ENCODE measurements at regions not wholly inside any gene's neighbourhood (a gene's known extent, or its start where the extent isn't known, plus 50 kb on each side); places are given as distances from the start of the nearest gene placed in this dataset.

GRCh38 chr1:177448652-177449357 lies 278.0 kb downstream of the BRINP2 start:
- Histone ChIP-seq H4K20me1 (ENCODE audit: insufficient read depth) (no peaks in the 10 kb centered on the region), H3K4me2 (ENCODE audit: low read length) (no peak overlapping the region), H3K36me3 (ENCODE audit: insufficient read depth, low read length) (no peaks in the 10 kb centered on the region), H3K27ac (ENCODE audit: low read length) (no peak overlapping the region), H3K79me2 (replicated peaks; ENCODE audit: insufficient read depth, low read length) (no peaks in the 10 kb centered on the region), H3K4me3 (ENCODE audit: low read length) (no peak overlapping the region), H3K9me3 (ENCODE audit: low read length) (no peaks in the 10 kb centered on the region), H3F3A (ENCODE audit: insufficient read depth, low read length, poor library complexity, severe bottlenecking) (no peaks in the 10 kb centered on the region), H3K9me2 (ENCODE audit: insufficient read depth, low read length) (no peaks in the 10 kb centered on the region), H3K9ac (ENCODE audit: low read length) (no peak overlapping the region), H2AFZ (ENCODE audit: low read depth, low read length) (no peak overlapping the region), H3K27me3 (ENCODE audit: insufficient read depth, low read depth, low read length) (no peaks in the 10 kb centered on the region)
- TF ChIP-seq SMC3 (conservative IDR thresholded peaks at IDR 0.05; ENCODE audit: poor library complexity) (no peak), EZH2 (IDR thresholded peaks at IDR 0.05; ENCODE audit: borderline replicate concordance, insufficient read depth, low read length, poor library complexity, severe bottlenecking) (no peak), POLR2AphosphoS5 (IDR thresholded peaks at IDR 0.05) (no peak), MXI1 (conservative IDR thresholded peaks at IDR 0.05; ENCODE audit: poor library complexity, severe bottlenecking) (no peak), TAF1 (IDR thresholded peaks at IDR 0.05; ENCODE audit: low read depth) (no peak), CTCF (IDR thresholded peaks at IDR 0.05; ENCODE audit: poor library complexity, severe bottlenecking) (no peak), REST (IDR thresholded peaks at IDR 0.05; ENCODE audit: borderline replicate concordance) (no peak), RAD21 (conservative IDR thresholded peaks at IDR 0.05) (no peak), EP300 (conservative IDR thresholded peaks at IDR 0.05; ENCODE audit: poor library complexity, severe bottlenecking) (no peak)

GRCh38 chr1:177448036-177448615 lies 277.4 kb downstream of the BRINP2 start:
- no peak overlapping the region for H3K9ac ChIP-seq (ENCODE audit: low read length)
- no peaks in the 10 kb centered on the region for H3K9me3 ChIP-seq (ENCODE audit: low read length)
- no peaks in the 10 kb centered on the region for H4K20me1 ChIP-seq (ENCODE audit: insufficient read depth)
- H2AFZ ChIP-seq (ENCODE audit: low read depth, low read length), result no peak overlapping the region
- no peaks in the 10 kb centered on the region for H3K36me3 ChIP-seq (ENCODE audit: insufficient read depth, low read length)
- no peak overlapping the region for H3K4me3 ChIP-seq (ENCODE audit: low read length)
- no peaks in the 10 kb centered on the region for H3K27me3 ChIP-seq (ENCODE audit: insufficient read depth, low read depth, low read length)
- no peak overlapping the region for H3K27ac ChIP-seq (ENCODE audit: low read length)
- H3K9me2 ChIP-seq (ENCODE audit: insufficient read depth, low read length), result no peaks in the 10 kb centered on the region
- H3K79me2 ChIP-seq (replicated peaks; ENCODE audit: insufficient read depth, low read length), result no peaks in the 10 kb centered on the region
- TF ChIP-seq REST (IDR thresholded peaks at IDR 0.05; ENCODE audit: borderline replicate concordance) (no peak), RAD21 (conservative IDR thresholded peaks at IDR 0.05) (no peak), TAF1 (IDR thresholded peaks at IDR 0.05; ENCODE audit: low read depth) (no peak), CTCF (IDR thresholded peaks at IDR 0.05; ENCODE audit: poor library complexity, severe bottlenecking) (no peak)
- no peak overlapping the region for H3K4me2 ChIP-seq (ENCODE audit: low read length)
- H3F3A ChIP-seq (ENCODE audit: insufficient read depth, low read length, poor library complexity, severe bottlenecking), result no peaks in the 10 kb centered on the region
